HuH-7.5 (cell line): ENCODE measurements at regions not wholly inside any gene's neighbourhood (a gene's known extent, or its start where the extent isn't known, plus 50 kb on each side); places are given as distances from the start of the nearest gene placed in this dataset.

ENCODE experiments used
- DNase-seq: peaks from one replicate; pipeline ENCODE4 v3.0.0; 2011; ENCODE audit warnings: low spot score

DNA sequence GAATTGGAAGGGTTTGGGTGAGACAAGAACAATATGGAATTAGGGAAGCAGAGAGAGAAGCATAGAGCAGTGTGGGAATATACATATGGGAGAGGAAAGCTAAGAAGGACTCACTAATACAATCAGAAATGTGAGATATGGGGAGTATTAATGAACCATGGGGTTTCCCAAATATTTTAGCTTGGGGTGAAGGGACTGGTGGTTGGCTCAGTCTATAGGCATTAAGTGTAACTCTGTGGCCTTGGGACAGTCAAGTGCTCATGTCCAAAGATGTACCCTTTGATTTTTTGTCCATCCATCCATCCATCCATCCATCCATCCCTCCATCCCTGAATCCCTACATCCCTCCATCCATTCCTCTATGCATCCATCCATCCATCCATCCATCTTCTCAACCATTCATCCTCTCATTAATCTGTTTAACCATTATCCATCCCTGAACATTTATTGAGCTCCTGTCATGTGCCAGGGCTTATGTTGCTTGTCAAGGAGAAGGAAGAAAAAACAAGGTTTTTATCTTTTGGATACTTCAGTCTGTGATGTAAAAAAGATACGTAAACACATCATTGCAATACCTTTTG is 263.4 kb upstream of the CHD6 start:
- DNase-seq: no peak

DNA sequence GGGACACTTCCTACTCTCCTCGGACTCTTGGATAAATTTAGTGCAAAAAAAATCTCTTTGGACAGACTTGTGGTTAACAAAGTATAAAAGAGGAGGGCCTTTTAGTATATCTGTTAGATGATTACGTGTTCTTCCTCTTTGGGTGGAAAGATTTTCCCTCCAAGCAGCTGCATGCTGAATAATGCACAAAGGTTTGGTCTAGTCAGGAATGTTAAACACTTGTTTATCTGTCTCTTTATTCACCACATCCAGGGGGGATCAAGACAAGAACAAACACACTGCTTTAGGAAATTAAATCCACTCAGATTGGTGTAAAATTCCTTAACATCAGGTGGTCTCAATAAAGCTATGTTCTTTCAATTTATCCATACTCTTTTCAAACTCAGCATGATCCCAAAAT is 260.9 kb upstream of the CHD6 start:
- no peak for DNase-seq

DNA sequence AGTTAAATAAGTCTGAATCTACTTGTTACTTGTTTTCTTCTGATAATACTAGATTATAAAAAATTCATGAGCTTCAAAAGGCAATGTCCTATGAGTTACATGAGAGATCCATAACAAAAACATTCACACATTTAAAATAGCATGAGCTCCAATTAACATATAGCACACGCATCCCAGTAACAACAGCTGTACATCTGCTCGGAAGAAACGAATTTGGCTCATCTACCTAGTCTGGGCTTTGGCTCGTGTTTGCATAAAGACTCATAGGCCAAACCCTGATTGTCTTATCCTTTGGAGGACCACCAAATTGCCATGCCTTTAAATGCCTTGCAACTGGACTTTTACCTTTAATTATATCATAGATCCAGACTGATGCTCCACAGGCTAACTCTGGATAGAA is 259.7 kb upstream of the CHD6 start:
- no peak for DNase-seq

DNA sequence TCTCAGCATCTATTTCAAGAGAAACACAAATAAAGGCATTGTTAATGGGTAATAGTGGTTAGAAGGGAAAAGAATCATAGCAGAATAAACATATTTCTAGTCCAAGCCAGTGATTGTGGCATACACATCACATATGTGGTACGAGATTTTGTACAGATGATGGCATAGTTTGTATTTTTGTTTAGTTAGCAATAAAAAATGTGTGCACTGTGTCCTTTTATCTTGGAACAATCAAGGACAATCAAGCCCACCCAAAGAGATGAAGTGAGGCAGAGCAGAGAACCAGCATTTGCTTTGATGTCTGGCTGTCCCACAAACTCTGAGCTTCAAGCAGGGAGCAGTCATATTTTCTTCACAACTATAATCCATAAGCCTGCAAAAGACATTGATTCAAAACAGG is 256.5 kb upstream of the CHD6 start:
- no peak for DNase-seq

- no peak for DNase-seq
Observed at GRCh38 chr20:41872930-41873329, 254.8 kb upstream of the CHD6 start.

GRCh38 chr20:41870869-41871462 is 252.8 kb upstream of the CHD6 start:
- no peak for DNase-seq

- DNase-seq: no peak
Observed at GRCh38 chr20:41869261-41869660, 251.1 kb upstream of the CHD6 start.

- no peak for DNase-seq
Observed at GRCh38 chr20:41865938-41866337, 247.8 kb upstream of the CHD6 start.

DNA sequence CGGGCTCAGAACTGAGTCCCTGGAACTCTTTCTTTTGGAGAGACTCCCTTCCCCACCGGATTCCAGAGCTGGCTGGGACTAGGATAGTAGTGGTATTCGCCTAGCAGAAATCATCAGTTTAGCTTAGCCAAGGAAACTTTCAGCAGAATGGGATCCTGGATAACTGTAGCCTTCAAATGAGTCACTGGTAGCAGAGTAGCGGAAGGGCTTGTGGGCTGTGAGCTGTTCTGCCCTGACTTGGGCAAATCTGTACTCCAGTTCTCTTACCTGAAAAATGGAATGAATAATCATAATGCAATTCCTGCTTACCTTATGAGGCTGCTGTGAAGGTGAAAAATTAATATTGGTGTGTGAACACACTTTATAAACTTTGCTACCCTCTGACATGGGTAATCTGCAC is 244.3 kb upstream of the CHD6 start:
- no peak for DNase-seq

GRCh38 chr20:41861772-41862422 is 243.7 kb upstream of the CHD6 start:
- DNase-seq: no peak

GRCh38 chr20:41854765-41855164 is 236.6 kb upstream of the CHD6 start:
- DNase-seq: no peak

DNA sequence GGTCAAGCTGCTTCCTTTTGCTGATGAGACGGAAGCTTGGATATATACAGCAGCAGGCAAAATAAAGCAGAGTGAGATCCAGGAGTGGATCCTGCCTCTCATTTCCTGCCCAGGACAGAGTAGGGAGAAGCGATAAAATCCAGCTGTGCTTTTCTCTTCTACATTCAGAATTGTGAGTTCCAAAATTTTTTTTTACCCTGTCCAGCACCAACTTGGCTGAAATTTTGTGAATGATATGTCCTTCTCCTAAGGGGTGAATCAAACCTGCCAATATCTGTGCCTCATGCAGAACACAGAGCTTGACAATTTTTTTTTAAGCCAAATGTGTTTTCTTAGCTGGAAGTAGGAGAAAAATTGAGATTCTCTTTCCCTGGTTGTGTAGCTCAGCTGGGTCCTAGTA is 235.6 kb upstream of the CHD6 start:
- DNase-seq: no peak

DNA sequence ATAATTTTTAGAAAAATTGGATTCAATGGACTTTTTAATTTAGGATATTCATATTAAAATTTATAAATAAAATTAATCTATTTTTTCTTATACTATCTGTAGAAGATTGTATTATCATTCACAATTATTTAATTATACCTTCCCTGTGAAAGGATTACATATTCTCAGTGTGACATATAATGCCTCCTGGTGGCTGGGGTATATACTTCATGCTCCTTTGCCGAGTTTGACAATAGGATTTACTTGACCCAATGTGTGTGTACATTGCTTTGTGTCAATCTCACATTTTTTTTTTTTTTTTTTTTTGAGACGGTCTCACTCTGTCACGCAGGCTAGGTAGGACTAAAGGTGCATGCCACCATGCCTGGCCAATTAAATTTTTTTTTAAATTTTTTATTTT is 230.0 kb upstream of the CHD6 start:
- DNase-seq: no peak

- DNase-seq: no peak
Observed at GRCh38 chr20:41837669-41838224, 219.6 kb upstream of the CHD6 start.

- DNase-seq: no peak
Observed at GRCh38 chr20:41833739-41834138, 215.6 kb upstream of the CHD6 start.

DNA sequence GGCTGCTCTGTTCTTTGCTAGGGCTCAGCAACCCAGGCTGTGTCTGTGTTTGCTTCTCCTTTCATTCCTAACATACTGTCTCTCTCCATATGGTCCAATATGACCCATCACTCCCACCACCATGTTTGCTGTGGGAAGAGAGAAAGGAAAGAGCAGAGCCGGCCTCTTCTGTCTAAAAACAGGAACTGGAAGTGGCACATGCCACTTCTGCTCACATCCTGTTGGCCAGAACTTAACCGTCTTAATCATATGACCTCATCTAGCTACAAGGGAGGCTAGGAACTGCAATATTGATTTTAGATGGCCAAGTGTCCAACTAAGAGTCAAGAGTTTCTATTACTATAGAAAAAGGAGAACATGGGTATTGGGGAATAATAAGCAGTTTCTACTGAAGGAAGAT is 212.5 kb upstream of the CHD6 start:
- no peak for DNase-seq

DNA sequence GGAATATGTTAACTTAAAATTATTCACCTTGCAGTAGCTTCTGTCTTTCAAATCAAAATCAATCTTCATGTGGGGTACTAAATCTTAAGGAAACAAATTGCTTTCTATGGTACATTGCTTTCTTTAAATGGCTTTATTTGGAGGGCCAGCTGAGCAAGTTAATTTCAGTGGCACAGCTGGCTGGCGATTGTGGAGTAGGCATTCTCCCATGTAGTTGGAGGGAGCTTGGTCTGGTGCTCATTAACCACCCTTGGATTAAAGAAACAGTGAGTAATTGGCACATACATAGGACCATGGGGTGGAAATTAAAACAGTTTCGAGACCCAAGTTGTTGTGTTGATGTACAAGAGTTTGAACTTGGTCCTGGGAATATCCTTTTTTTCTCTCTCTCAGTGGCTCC is 201.3 kb upstream of the CHD6 start:
- DNase-seq: no peak

DNA sequence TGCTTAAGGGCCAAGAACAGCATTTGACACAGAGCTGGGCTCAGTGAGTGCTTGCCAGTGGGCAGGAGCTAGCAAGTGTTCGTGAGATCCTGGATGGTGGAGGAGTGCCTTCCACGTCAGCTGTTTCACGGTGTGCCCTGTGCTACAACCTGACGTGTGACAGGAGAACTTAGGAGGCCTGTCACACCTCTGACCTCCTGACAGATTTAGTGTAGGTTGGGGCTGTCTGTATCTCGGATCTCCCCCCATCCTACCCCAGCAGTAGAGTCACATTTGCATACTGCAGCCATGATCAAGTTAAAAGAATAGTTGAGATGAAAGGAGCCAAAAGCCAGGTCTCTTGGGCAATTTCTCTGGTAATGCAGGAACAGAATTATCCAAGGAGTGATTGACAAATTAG is 200.8 kb upstream of the CHD6 start:
- no peak for DNase-seq

DNA sequence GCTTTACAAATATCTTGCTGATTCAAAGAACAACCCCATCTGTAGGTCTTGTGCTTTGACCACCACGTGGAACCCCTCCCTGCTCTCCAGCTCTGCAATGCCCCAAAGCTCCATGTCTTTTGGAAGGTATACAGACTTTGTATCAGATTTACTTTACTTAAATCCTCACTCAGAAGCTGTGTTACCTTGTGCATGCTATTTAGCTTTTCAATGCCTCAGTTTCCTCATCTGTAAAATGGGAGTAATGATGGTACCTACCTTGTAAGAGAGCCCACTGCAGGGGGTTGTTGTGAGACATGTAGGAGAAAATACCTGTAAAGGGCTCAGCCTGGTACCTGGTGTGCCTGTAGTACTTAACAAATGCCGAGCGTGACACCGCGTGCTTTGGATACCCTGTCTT is 200.2 kb upstream of the CHD6 start:
- DNase-seq: no peak

GRCh38 chr20:41811456-41811855 is 193.3 kb upstream of the CHD6 start:
- DNase-seq: no peak

DNA sequence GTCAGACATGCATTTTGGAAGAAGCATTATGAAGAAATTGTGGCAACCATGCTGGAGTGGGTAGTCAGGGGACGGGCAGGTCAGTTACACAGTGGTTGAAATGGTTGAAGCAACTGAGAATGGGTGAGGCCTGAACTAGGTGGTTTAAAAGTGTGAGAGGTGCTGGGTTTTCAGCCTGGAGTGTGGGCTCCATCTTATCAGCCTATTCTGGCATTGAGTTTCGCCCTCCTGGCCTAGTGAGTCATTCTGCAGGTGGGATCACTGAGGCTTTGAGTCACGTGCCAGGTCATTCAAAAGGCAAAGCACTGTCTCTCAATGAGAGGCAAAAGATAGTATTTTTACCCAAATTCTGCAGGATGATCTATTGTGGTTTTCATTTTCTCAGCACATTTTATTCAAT is 181.9 kb upstream of the CHD6 start:
- no peak for DNase-seq

GRCh38 chr20:41798930-41799502 is 180.8 kb upstream of the CHD6 start:
- DNase-seq: no peak

DNA sequence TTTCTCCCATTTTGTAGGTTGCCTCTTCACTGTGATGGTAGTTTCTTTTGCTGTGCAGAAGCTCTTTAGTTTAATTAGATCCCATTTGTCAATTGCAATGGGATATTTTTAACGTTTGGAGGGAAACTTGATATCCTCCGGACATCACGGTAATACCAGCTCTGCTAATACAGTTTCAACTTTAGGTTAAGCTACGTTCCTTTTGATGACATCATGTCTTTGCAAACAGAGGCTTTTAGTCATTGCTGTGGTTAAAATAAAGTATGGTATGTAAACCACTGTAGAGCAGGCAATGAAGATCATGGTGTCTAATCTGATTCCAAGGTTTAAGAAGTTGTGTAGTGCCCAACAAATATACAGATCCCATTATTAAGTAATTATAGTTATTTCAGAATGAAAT is 168.0 kb upstream of the CHD6 start:
- no peak for DNase-seq
